ENCODE measurements at regions not wholly inside any gene's neighbourhood (a gene's known extent, or its start where the extent isn't known, plus 50 kb on each side); places are given as distances from the start of the nearest gene placed in this dataset.
A peak's percentile ranks its signal among the peaks of the same experiment; 100 is the strongest.

- no peak overlapping the region for H3K4me3 ChIP-seq (ENCODE audit: low read depth, low read length)
- TF ChIP-seq, protein P1, sequence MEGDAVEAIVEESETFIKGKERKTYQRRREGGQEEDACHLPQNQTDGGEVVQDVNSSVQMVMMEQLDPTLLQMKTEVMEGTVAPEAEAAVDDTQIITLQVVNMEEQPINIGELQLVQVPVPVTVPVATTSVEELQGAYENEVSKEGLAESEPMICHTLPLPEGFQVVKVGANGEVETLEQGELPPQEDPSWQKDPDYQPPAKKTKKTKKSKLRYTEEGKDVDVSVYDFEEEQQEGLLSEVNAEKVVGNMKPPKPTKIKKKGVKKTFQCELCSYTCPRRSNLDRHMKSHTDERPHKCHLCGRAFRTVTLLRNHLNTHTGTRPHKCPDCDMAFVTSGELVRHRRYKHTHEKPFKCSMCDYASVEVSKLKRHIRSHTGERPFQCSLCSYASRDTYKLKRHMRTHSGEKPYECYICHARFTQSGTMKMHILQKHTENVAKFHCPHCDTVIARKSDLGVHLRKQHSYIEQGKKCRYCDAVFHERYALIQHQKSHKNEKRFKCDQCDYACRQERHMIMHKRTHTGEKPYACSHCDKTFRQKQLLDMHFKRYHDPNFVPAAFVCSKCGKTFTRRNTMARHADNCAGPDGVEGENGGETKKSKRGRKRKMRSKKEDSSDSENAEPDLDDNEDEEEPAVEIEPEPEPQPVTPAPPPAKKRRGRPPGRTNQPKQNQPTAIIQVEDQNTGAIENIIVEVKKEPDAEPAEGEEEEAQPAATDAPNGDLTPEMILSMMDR (IDR thresholded peaks at IDR 0.05; ENCODE audit: insufficient read depth, low read depth, low read length, missing control alignments) = no peak
- no peak for DNase-seq (ENCODE audit: low read depth)
Measured at GRCh38 chr4:165699055-165699454, 174.0 kb upstream of the TLL1 start.

DNA sequence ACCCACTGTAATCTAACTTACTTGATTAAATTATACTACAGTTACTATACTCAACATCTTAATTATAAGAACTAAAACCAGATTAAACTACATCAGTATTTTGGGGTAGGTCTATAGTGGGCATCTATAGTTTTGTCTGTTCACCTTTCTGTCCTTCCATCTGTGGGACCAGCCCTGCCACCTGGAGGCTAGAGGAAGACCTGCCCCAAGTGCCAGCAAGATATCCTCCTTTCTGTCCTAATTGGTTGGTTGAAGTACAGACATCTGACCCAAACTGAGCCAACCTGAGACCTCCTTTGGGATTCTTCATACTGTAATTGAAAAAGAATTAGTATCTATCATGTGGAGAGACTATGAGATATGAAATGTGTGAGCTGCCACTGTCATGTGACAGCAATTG, 172.2 kb upstream of the TLL1 start:
- peak; percentile 18 for DNase-seq (ENCODE audit: low read depth)
- TF ChIP-seq, protein P1 (IDR thresholded peaks at IDR 0.05; ENCODE audit: insufficient read depth, low read depth, low read length, missing control alignments) = peak; percentile 16
- no peak overlapping the region for H3K4me3 ChIP-seq (ENCODE audit: low read depth, low read length)

DNA sequence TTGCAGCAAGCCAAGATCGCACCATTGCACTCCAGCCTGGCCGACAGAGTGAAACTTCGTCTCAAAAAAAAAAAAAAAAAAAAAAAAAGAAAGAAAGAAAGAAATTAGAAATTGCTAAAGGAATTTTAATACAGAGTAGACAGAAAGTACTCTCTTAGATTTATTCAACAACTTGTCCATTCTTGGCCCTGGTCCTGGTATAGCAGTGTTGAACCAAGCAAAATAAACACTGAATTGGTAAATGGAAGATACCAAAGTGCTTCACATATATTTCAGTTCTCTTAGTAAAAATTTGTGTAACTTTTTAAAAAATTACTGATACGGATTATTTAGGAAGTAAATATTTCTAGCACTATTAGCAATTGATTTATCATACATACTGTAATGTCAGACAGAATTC, 165.9 kb upstream of the TLL1 start:
- H3K4me3 ChIP-seq (ENCODE audit: low read depth, low read length) = no peak overlapping the region
- no peak for DNase-seq (ENCODE audit: low read depth)
- TF ChIP-seq, protein P1 (IDR thresholded peaks at IDR 0.05; ENCODE audit: insufficient read depth, low read depth, low read length, missing control alignments) = no peak

- DNase-seq (ENCODE audit: low read depth) = no peak
- TF ChIP-seq, protein P1 (IDR thresholded peaks at IDR 0.05; ENCODE audit: insufficient read depth, low read depth, low read length, missing control alignments) = no peak
- H3K4me3 ChIP-seq (ENCODE audit: low read depth, low read length) = no peak overlapping the region
Measured at GRCh38 chr4:165709516-165709915, 163.5 kb upstream of the TLL1 start.

DNA sequence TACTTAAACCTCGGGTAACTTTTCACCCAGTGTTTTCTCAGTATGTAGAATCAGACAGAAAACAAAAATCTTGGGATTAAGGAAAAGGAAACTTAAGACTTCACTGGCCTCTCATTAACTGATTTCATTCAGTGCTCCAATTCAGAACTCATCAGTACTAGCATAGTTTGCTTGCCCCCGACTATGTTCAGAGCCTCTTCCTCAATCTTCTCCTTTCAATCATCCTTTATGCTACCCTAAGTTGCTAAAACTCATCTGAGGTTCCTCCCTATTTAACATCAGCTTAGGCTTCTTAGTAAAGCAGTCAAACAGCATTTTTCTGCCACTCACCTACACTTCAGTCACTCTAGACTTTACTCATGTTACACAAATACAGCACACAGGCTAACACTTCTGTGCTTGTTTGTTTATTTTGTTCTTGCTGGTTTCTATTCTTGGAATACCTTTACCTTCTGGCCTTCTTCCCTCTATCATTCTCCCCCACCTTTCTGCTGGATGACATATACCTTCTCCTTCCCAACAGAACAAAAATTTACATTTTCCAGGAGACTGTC, 163.0 kb upstream of the TLL1 start:
- DNase-seq (ENCODE audit: low read depth) = no peak
- TF ChIP-seq, protein P1 (IDR thresholded peaks at IDR 0.05; ENCODE audit: insufficient read depth, low read depth, low read length, missing control alignments) = no peak

DNA sequence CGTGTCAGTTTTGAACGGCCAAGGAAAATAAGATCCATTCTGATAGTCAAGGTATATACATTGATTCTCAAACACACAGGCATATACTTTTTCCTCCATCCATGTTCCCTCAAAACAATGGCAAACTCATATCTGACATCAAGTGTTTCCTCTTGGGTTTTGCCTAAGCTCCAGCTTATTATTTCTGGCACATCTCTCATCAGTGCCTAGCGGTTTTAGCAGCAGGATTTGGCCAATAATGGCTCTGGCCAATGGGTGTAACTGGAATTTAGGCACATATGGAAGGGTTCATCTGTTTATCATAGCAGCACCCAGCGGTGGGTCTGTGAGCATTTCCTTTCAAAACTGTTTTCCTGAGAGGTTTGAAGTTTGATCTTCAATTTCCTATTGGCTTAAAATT, 161.6 kb upstream of the TLL1 start:
- TF ChIP-seq, protein P1 (IDR thresholded peaks at IDR 0.05; ENCODE audit: insufficient read depth, low read depth, low read length, missing control alignments) = no peak
- no peak for DNase-seq (ENCODE audit: low read depth)
- no peak overlapping the region for H3K4me3 ChIP-seq (ENCODE audit: low read depth, low read length)

More for the DNA sequence above, 163.0 kb upstream of the TLL1 start:
- H3K4me3 ChIP-seq (ENCODE audit: low read depth, low read length) = no peak overlapping the region

DNA sequence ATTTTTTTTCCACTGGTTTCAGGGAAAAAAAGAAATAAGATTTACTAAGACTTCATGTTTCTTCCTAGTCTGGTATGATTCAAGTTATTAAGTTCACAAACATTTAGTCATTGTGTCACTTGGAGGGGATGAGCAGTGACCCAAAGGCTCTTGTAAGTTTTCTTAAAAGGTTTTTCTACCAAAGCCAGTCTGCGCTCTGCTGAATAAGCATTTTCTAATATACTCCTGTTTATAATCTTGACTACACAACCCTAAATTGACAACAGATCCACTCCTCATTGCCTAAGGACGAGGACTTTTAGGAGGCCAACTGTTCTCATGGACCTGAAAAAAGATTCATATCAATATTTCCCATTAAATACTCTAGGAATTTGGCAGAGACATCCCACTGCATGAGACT, 161.1 kb upstream of the TLL1 start:
- H3K4me3 ChIP-seq (ENCODE audit: low read depth, low read length) = no peak overlapping the region
- no peak for DNase-seq (ENCODE audit: low read depth)
- TF ChIP-seq, protein P1 (IDR thresholded peaks at IDR 0.05; ENCODE audit: insufficient read depth, low read depth, low read length, missing control alignments) = no peak

All from GM12865 (cell line).